ENCODE measurements at regions not wholly inside any gene's neighbourhood (a gene's known extent, or its start where the extent isn't known, plus 50 kb on each side); places are given as distances from the start of the nearest gene placed in this dataset.

DNA sequence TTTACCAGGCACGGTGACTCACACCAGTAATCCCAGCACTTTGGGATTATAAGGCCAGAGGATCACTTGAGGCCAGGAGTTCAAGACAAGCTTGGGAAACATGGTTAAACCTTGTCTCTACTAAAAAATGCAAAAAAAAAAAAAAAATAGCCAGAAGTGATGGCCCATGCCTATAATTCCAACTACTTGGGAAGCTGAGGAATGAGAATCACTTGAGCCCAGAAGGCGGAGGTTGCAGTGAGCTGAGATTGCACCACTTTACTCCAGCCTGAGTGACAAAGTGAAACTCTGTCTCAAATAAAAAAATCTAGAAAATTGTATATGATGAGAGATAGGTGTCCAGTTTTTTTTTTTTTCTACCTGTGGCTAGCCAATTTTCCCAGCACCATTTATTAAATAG lies 578.2 kb downstream of the ANKRD7 start:
- TF ChIP-seq POLR2A (IDR thresholded peaks at IDR 0.05) (no peak), CTCF (IDR thresholded peaks at IDR 0.05) (no peak), EP300 (IDR thresholded peaks at IDR 0.05) (no peak)
- 88 to 96% methylated on average over 2 of the region's 2 CpGs for WGBS, 2 donors
- Histone ChIP-seq H3K27ac (no peak overlapping the region), H3K4me3 (no peak overlapping the region), H3K27me3 (no peaks in the 10 kb centered on the region), H3K9me3 (peaks cover 0 to 4% (median 0%) of the 10 kb centered on the region in 4 donors), H3K4me1 (no peaks in the 10 kb centered on the region), H3K36me3 (no peaks in the 10 kb centered on the region)
- DNase-seq (ENCODE audit: low spot score in 2 of 2), result no peak

- 46 to 48% methylated on average over 1 of the region's 1 CpG for WGBS, 2 donors
These were observed 601.7 kb downstream of the ANKRD7 start for GRCh38 chr7:118826246-118826645.

DNA sequence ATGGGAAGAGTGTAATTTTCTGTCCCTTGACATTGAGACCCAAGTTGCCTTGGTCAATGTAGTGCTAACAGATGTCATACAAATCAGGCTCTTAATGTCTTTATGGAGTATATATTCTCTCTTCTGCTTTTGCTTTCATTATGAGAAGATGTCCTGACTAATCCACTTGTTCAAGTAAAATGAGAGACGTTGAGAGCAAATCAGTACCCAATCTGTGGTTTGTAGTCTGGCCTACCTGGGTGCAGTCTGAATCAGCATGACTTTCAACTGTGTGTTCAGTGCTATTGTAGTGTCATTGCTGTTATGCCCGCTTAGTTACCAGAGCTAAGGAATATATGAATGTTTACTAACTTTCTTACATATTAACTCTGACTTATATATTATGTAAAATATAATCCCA lies 612.4 kb downstream of the ANKRD7 start:
- H3K27ac ChIP-seq, result no peak overlapping the region
- H3K4me1 ChIP-seq, result no peaks in the 10 kb centered on the region
- H3K36me3 ChIP-seq, result no peaks in the 10 kb centered on the region
- TF ChIP-seq CTCF (IDR thresholded peaks at IDR 0.05) (no peak), EP300 (IDR thresholded peaks at IDR 0.05) (no peak), POLR2A (IDR thresholded peaks at IDR 0.05) (no peak)
- no peak for DNase-seq (ENCODE audit: low spot score in 2 of 2)
- 84 to 87% methylated on average over 2 of the region's 2 CpGs for WGBS, 2 donors
- H3K27me3 ChIP-seq, result no peaks in the 10 kb centered on the region
- H3K9me3 ChIP-seq, result peaks cover 0 to 7% (median 2%) of the 10 kb centered on the region in 4 donors
- H3K4me3 ChIP-seq, result no peak overlapping the region

More at GRCh38 chr7:118826246-118826645, 601.7 kb downstream of the ANKRD7 start:
- Histone ChIP-seq H3K9me3 (peaks cover 0 to 3% (median 0%) of the 10 kb centered on the region in 4 donors), H3K4me3 (no peak overlapping the region), H3K36me3 (no peaks in the 10 kb centered on the region), H3K4me1 (peaks cover 0 to 7% (median 0%) of the 10 kb centered on the region in 4 donors), H3K27me3 (no peaks in the 10 kb centered on the region), H3K27ac (no peak overlapping the region)
- no peak for TF ChIP-seq POLR2A (IDR thresholded peaks at IDR 0.05)
- no peak for TF ChIP-seq CTCF (IDR thresholded peaks at IDR 0.05)
- no peak for TF ChIP-seq EP300 (IDR thresholded peaks at IDR 0.05)
- DNase-seq (ENCODE audit: low spot score in 2 of 2), result no peak

DNA sequence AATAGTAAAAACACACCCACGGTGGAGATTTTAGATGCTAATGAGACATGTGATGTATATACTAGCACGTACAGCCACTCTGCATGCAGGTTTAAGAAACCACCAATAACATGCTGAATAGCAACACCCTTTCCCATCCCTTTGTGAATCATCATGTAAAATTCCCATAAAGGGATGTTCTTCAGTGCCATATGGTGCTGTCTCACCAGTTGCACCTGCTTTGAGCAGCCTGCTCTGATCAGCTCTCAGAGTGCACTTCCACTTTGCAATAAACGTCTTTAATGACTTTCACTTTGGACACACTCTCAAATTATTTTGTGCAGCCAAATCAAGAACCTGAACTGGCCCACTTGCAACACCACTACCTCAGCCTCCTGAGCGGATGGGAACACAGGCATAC lies 615.0 kb downstream of the ANKRD7 start:
- no peaks in the 10 kb centered on the region for H3K27me3 ChIP-seq
- peaks cover 0 to 3% (median 0%) of the 10 kb centered on the region in 4 donors for H3K9me3 ChIP-seq
- TF ChIP-seq EP300 (IDR thresholded peaks at IDR 0.05), result no peak
- no peak for TF ChIP-seq CTCF (IDR thresholded peaks at IDR 0.05)
- TF ChIP-seq POLR2A (IDR thresholded peaks at IDR 0.05), result no peak
- no peak overlapping the region for H3K4me3 ChIP-seq
- no peak for DNase-seq (ENCODE audit: low spot score in 2 of 2)
- no peaks in the 10 kb centered on the region for H3K36me3 ChIP-seq
- H3K4me1 ChIP-seq, result no peaks in the 10 kb centered on the region
- no peak overlapping the region for H3K27ac ChIP-seq
- 81 to 83% methylated on average over 4 of the region's 4 CpGs for WGBS, 2 donors

DNA sequence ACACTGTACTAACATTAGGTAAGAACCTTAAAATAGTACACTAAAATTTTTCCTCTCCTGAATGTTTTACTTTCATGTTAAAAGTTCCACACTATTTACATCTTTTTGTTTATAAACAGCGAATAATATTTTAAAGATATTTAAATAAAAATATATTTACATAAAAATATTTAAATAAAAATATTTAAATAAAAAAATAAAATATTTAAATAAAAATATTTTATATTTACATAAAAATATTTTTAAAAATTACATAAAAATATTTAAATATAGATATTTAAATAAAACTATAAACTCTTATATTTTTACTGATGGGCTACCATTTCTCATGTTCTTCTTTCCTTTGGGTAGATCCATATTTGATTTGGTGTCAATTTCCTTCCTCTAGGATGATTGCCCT lies 619.0 kb downstream of the ANKRD7 start:
- no peaks in the 10 kb centered on the region for H3K36me3 ChIP-seq
- DNase-seq (ENCODE audit: low spot score in 2 of 2), result no peak
- no peaks in the 10 kb centered on the region for H3K27me3 ChIP-seq
- TF ChIP-seq CTCF (IDR thresholded peaks at IDR 0.05), result no peak
- no peak for TF ChIP-seq EP300 (IDR thresholded peaks at IDR 0.05)
- TF ChIP-seq POLR2A (IDR thresholded peaks at IDR 0.05), result no peak
- H3K27ac ChIP-seq, result no peak overlapping the region
- peaks cover 0 to 3% (median 0%) of the 10 kb centered on the region in 4 donors for H3K9me3 ChIP-seq
- H3K4me3 ChIP-seq, result no peak overlapping the region
- H3K4me1 ChIP-seq, result no peaks in the 10 kb centered on the region
- 94% methylated on average over 1 of the region's 1 CpG for WGBS, 2 donors

Measured in tibial nerve (tissue), 4 donors.